ENCODE measurements at regions not wholly inside any gene's neighbourhood (a gene's known extent, or its start where the extent isn't known, plus 50 kb on each side); places are given as distances from the start of the nearest gene placed in this dataset.

DNA sequence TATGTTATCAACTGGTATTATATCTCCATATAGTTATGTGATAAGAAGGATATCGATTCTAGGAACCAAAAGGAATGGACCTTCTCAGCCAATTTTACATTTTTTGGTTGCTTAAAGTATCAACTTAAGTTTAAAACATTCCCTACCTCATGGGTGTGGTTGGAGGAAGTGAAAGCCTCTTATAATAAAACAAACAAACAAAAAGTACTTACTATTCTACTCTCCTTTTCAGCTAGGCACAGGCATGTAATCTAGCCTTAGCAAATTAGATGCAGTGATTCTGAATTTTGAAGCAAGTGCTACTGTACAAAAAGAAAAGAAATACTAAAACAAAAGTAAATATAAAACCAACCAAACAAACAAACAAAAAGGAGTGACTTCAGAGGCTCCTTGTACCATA, 485.4 kb downstream of the C4orf33 start:
- in situ Hi-C loops (cut with HindIII; ENCODE audit: low pct_ligation_motif_present, low pct_unique_long_range_greater_than_20kb, low sequenced_read_pairs), result no loop called here
- DNase-seq, result no peak

DNA sequence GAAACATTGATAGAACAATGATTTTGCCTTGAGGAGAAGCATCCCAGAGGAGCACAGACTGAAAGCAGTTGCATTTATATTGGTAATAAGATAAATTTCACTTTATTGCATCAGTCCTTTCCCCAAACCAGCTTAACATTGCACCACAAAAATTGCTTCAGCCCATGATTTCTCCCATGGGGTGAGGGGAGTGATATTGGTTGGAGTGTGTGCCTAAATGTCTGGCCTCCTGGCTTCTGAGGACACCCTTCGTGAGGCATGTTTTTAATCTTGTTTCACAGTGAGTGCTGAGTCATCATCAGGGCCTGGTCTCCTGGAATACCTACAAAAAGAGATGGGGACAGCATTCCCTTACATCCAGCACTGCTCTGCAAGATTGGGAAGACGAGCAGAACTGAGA, 487.9 kb downstream of the C4orf33 start:
- in situ Hi-C loops (cut with HindIII; ENCODE audit: low pct_ligation_motif_present, low pct_unique_long_range_greater_than_20kb, low sequenced_read_pairs), result no loop called here
- no peak for DNase-seq

DNA sequence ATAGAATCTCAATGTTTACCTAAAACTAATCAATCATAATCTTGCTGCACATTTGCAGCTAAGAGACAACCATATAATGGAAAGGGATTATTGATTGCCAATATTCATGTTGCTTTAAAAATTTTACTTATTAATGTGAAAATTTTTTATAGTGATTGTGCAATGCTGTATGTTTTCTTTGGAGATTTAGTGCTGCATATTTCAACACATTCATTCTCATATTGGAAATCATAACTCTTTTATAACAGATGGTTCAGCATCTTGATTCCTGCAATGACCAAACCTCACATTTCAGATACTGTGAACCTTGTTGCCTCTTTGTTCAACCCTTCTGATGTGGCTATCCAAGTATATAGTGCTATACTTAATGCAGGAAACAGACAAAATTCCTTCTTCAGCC, 502.6 kb downstream of the C4orf33 start:
- no peak for DNase-seq
- in situ Hi-C loops (cut with HindIII; ENCODE audit: low pct_ligation_motif_present, low pct_unique_long_range_greater_than_20kb, low sequenced_read_pairs), result no loop called here

DNA sequence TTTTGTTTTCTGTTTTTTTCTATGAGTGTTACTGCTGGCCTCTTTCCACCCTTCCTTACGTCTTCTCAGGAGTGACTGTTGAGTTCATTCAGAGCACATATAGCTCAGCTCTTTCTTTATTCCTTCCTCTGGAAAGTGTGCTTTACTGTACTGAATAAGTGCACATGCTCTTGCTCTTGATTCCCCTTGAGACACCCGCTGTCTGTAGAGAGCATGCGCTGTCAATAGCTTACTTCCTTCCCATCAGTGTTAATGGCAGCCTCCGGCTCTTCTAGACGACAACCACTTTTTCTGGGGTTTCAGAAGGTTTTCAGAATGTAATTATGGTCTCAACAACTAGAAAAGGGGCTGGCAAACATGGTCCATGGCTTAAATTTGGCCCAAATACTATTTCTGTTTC, 504.9 kb downstream of the C4orf33 start:
- in situ Hi-C loops (cut with HindIII; ENCODE audit: low pct_ligation_motif_present, low pct_unique_long_range_greater_than_20kb, low sequenced_read_pairs), result no loop called here
- DNase-seq, result no peak

DNA sequence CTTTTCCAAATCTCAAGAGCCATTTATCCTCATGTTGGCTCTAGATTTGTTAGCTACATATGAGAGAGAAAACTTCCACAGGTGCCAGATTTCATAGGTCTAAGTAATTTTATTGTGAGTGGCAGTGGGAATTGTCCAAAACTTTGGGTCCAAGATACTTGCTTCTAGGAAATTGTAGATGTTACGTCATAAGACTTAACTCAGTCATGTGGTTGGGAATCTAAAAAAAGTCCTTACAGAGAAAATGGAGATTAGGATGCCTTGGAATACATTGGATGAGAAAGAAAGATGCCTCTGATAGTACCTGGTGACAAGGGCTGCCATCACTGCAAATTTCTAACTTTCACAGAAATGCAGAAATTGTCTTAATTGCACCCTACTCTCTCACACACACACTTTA, 506.5 kb downstream of the C4orf33 start:
- in situ Hi-C loops (cut with HindIII; ENCODE audit: low pct_ligation_motif_present, low pct_unique_long_range_greater_than_20kb, low sequenced_read_pairs), result no loop called here
- DNase-seq, result no peak

DNA sequence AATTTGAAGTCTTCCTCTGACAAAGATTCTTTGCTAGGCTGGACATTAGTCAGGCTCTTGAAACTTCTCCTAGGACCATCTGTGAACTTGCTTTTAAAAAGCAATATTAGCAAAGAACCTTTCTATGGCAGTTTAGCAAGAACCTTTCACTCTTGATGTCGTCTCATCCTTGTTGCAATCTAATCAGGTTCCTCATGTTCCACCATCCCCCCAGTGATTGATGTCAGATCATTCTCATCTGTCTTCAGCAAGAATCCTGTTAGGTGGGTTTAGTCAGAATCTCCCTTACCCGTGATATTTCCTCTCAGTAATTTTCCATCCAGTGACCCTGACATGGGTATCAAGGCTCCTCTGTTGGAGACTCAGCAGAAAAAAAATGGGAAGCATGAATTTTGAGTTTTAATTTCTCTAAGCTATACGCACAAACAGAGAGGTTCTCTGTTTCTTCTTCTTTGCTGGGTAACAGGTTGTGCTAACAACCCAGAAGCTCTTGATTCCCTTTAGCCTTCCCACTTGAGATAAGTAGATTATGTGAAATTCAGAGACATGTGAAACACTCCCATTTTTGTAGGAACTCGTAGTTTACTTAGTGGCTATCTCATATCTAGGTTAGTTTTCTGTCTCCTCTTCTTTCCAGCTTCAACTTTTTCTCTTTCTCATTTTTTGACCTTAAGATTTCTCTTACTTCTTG, 507.4 kb downstream of the C4orf33 start:
- DNase-seq, result no peak
- in situ Hi-C loops (cut with HindIII; ENCODE audit: low pct_ligation_motif_present, low pct_unique_long_range_greater_than_20kb, low sequenced_read_pairs), result no loop called here

DNA sequence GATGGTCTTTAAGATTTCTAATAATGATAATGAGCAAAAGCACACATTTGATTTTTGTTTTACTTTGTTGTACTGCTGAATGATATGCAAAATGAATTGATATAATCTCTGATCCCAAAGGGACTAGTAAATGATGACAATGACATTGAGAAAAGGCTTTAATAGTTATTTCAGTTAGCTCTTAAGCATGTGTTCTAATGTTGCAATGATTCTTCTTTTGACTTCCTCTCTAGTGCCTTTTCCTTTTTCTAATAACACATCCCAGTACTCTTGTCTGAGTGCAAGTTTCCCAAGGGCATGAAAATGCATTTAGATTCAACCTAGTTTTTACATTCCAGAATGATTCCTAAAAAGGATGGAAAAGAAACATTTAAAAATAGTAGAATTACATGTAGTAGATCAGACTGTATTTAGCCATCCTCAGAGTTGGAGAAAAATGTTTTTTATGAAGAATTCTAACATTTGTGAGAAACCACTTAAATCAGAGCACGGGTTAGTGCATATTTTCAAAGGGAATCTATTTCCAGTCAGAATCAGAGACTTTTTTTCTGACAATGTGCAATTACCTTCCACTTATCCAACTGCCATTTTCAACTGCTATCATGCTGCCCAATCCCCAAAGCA, 508.8 kb downstream of the C4orf33 start:
- no peak for DNase-seq
- in situ Hi-C loops (cut with HindIII; ENCODE audit: low pct_ligation_motif_present, low pct_unique_long_range_greater_than_20kb, low sequenced_read_pairs), result no loop called here

DNA sequence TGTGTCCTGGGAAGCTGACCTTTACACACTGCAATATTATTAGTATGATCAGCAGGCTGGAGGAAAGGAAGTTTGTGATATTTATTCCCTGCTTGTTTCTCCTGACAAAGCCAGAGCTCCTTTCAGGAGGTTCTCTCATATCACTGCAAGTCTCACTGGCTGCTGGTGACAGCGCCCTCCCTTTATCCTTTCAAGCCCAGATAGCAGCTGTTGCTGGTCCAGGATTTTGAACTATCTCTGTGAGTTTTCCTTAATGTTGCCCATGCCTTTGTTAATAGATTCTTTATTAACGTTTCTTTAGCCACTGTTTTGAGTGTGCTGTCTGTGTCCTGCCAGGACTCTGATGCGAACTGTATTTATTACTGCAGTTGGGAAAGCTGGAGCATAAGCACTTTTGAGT, 518.7 kb downstream of the C4orf33 start:
- in situ Hi-C loops (cut with HindIII; ENCODE audit: low pct_ligation_motif_present, low pct_unique_long_range_greater_than_20kb, low sequenced_read_pairs), result no loop called here
- no peak for DNase-seq

DNA sequence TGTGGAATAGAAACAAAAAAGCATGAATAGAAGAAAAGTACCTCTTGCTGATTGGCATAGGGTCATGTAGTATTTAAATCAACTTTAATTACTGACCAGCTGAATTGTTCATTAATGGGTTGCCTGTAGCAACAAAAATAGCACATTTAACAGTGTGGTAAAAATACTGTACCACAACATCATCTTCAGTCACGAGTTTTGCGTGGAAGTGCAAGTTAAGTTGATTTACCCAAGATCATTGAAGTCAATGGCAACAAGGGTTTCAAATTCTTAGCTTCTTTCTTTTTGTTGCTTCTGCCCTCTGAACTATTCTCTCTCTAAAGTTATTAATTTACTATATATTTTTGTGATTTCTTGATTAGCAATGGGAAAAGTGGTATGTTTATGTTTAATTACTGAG, 526.6 kb downstream of the C4orf33 start:
- in situ Hi-C loops (cut with HindIII; ENCODE audit: low pct_ligation_motif_present, low pct_unique_long_range_greater_than_20kb, low sequenced_read_pairs), result no loop called here
- no peak for DNase-seq

DNA sequence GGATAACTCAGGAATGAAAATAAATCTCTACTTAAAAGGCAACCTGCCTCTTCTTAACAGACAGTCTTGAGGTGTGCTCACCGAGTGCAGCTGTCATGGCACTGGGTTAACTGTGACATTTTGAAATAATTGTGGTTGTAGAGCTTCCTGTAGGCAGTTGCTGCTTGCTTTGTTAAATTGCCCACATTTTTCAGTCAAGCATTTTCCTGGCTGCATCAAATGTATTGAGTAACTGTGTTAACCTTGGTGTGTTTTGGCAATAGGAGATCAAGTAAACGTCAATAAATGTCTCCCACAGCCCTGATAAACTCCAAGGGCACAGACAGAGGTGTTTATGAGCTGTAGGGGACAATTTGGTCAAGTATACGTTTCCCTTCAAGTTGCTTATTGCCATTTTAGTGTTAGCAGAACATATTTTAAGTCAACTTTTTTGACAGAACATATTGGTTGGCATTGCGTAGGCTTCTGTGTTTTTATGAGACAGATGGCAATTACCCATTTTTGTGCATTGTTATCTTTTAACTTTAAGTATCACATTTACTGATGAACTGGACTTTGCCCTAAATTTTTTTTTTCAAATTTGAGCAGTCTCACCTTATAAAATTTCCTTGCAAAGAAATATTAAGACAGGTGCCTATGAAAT, 527.4 kb downstream of the C4orf33 start:
- in situ Hi-C loops (cut with HindIII; ENCODE audit: low pct_ligation_motif_present, low pct_unique_long_range_greater_than_20kb, low sequenced_read_pairs), result no loop called here
- DNase-seq, result no peak

DNA sequence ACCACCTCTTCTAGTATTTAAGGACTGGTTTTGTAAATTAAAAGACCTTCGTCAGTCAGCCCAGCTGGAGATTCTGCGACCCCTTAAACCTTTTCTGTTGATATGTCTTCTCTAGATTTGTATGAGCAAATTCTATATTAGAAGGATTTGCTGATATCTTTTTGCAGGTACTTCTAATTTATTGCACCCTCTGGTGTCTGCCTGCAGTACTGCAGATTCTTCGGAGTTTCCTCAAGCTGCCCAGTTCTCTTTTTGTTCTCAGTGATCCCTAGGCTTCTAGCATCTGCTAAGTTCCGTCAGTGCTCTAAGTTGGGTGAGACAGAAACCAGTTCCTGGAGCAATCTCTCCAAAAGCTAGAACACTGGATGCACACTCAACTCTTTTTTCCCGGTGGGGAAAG, 545.2 kb downstream of the C4orf33 start:
- peak; percentile 49 for DNase-seq
- in situ Hi-C loops (cut with HindIII; ENCODE audit: low pct_ligation_motif_present, low pct_unique_long_range_greater_than_20kb, low sequenced_read_pairs), result no loop called here

DNA sequence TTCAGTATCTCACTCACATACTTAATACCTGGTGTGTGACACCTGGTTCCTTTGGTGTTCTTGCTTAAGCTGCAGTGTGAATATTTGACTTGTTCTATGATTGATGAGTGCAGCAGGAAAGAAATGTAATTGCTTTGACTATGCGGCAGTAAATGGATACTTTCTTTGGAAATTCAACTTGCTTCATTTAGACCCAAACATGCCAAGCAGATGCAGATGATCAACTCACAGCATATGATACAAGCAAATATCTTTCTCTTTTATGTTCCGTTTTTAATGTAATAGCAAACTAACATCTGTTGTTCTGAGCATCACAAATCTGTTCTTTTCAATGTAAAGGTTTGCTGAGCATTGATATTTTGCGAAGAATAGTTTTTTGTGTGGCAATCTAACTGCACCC, 549.5 kb downstream of the C4orf33 start:
- in situ Hi-C loops (cut with HindIII; ENCODE audit: low pct_ligation_motif_present, low pct_unique_long_range_greater_than_20kb, low sequenced_read_pairs), result no loop called here
- DNase-seq, result no peak

DNA sequence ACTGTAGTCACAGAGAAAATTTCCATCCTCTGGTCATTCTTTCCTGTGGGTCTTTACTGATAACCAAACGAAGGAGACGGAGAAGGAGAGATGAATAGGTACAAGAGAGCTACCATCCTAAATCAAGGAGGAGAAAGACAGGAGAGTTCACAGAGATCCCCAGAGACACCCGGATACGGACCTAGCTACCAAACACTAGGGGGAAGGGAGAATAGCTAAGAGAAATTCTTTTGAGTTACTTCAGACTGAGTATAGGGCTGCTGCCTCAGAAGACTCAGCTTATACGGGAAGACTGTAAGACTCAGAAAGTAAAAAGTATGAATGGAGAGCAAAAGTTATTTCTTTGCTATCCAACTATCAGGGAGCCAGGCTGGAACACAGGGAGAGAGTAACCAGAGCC, 572.1 kb downstream of the C4orf33 start:
- no peak for DNase-seq
- in situ Hi-C loops (cut with HindIII; ENCODE audit: low pct_ligation_motif_present, low pct_unique_long_range_greater_than_20kb, low sequenced_read_pairs), result no loop called here

DNA sequence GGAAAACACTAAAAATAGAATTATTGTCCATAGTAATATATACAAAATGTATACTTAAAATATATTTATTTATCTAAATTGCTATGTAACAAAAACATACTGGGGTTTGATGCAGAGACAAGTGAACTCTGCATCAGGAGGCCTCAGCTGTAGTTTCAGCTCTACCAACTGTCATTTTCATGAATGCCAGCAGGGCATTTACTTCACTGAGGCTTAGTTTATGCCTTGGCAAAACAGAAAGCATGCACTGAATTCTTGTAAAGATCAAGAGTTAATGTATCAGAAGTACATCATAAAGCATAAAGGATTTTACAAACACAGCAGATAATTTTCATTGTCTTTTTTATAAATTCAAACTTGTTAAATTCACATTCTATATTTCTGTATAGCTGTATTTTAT, 577.0 kb downstream of the C4orf33 start:
- in situ Hi-C loops (cut with HindIII; ENCODE audit: low pct_ligation_motif_present, low pct_unique_long_range_greater_than_20kb, low sequenced_read_pairs), result no loop called here
- no peak for DNase-seq

DNA sequence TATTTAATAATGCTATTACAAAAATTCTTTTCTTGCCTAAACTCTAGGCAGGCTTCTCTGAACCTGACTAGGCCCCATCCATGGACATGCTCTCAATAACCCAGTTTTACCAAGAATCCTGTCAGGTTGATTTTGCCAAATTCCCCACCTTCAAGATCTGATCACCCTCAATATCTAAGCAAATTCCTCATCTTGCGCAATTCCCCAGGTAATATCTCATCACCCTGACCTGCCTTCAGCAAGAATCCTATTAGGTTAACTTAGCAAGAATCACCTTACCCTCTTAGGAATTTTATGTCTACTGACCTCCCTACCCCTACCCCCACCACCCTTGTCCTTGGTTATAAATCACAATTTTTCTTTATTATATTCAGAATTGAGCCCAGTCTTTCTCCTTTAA, 579.1 kb downstream of the C4orf33 start:
- in situ Hi-C loops (cut with HindIII; ENCODE audit: low pct_ligation_motif_present, low pct_unique_long_range_greater_than_20kb, low sequenced_read_pairs), result no loop called here
- DNase-seq, result no peak

DNA sequence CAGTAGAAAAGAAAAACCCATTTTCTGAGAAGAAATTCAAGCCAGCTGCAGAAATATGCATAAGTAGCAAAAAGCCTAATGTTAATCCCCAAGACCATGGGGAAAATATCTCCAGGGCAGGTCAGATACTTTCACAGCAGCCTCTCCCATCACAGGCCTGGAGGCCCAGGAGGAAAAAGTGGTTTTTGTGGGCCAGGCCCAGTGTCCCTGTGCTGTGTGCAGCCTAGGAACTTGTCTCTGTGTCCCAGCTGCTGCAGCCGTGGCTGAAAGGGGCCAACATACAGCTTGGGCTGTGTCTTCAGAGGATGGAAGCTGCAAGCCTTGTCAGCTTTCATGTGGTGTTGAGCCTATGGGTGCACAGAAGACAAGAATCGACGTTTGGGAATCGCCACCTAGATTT, 581.0 kb downstream of the C4orf33 start:
- DNase-seq, result no peak
- in situ Hi-C loops (cut with HindIII; ENCODE audit: low pct_ligation_motif_present, low pct_unique_long_range_greater_than_20kb, low sequenced_read_pairs), result no loop called here

DNA sequence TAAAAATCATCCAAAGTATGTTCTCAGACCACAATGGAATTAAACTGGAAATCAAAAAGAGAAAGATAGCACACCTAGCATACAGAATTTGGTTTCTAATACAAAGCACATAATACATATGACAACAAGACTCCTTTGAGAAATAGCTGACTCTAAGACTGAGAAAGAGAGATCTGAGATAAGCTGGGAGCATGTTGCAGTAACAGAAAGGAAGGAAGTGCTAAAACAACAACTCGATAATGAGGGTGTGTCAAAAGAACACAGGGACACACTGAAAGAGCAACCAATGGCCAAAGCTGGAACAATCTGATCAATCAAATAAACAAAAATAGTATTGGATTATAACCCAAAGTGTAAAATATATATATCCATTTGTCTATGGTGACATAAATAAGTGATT, 586.6 kb downstream of the C4orf33 start:
- no peak for DNase-seq
- in situ Hi-C loops (cut with HindIII; ENCODE audit: low pct_ligation_motif_present, low pct_unique_long_range_greater_than_20kb, low sequenced_read_pairs), result no loop called here

DNA sequence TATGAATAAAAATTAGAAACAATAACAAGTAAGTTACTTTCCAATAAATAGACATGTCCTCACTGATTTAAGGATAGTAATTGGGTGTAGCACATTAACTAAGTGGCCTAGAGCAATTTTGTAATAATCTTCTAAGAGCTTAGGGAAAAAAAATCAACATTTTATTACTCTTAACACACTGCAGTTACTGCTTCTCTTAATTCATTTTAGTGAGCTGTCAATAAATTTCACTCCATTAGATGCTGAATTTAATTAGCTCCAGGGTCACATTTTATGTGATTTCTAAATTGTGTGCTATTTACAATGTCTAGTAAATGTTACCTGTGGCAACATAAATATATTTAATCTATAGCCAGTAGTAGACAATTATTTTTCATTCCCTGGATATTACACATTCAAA, 612.0 kb downstream of the C4orf33 start:
- in situ Hi-C loops (cut with HindIII; ENCODE audit: low pct_ligation_motif_present, low pct_unique_long_range_greater_than_20kb, low sequenced_read_pairs), result no loop called here
- no peak for DNase-seq

DNA sequence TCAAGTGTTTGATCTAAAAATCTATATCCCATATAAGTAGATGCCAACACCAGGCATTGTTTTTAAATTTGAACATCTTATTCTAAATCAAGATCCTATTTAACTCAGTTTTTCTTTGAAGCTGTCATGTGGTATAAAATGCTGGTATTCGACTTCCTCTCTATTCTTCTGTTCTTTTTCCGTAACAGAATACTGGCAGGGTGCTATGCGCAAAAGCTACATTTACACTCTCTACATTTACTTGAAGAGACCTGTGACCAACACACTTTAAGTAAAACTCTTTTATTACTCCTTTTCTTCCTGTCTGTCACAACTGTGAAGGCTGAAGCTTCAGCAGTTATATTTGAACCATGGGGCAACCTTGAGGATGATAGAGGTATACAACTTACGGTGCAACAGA, 612.8 kb downstream of the C4orf33 start:
- in situ Hi-C loops (cut with HindIII; ENCODE audit: low pct_ligation_motif_present, low pct_unique_long_range_greater_than_20kb, low sequenced_read_pairs), result no loop called here
- DNase-seq, result no peak

DNA sequence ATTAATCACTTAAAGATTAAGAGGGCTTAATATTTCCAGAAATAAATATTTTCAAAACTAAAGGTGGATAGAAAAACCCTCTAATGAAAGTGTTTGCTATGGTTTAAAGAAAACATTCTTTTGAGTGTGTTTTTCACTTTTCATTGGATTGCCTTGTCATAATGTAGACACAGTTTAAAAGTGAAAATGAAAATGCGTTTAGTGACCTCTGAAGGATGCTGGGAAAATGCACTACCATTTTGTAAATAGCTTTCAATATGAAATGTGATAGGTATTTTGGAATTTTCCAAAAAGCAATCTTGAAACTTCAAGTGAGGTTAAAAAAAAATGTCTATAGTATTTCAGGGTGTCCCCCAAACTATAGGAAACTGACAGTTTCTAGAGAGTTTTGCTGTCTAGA, 642.2 kb downstream of the C4orf33 start:
- DNase-seq, result peak; percentile 18
- in situ Hi-C loops (cut with HindIII; ENCODE audit: low pct_ligation_motif_present, low pct_unique_long_range_greater_than_20kb, low sequenced_read_pairs), result no loop called here
